GM21576 (cell line): ENCODE measurements at regions not wholly inside any gene's neighbourhood (a gene's known extent, or its start where the extent isn't known, plus 50 kb on each side); places are given as distances from the start of the nearest gene placed in this dataset.
"Not testable (repeated sequence)": the region's sequence is repeated elsewhere in the genome, so short reads cannot be mapped to it uniquely, and the experiment has no call there.

ENCODE experiments used
- ATAC-seq: cut with Tn5 transposase; IDR thresholded peaks from one replicate; pipeline ENCODE4 v1.9.1; 2021; ENCODE audit warnings: mild to moderate bottlenecking, moderate library complexity; ENCODE audit not compliant: unreplicated experiment

- no peak for ATAC-seq
Observed at GRCh38 chr7:110187877-110188554, 902.9 kb upstream of the LRRN3 start.

- ATAC-seq: no peak
Observed at GRCh38 chr7:110204527-110204926, 886.4 kb upstream of the LRRN3 start.

- ATAC-seq: no peak
Observed at GRCh38 chr7:110205899-110206298, 885.0 kb upstream of the LRRN3 start.

GRCh38 chr7:110209884-110210283, 881.0 kb upstream of the LRRN3 start:
- ATAC-seq: no peak

- no peak for ATAC-seq
Observed at GRCh38 chr7:110210941-110211608, 879.9 kb upstream of the LRRN3 start.

- no peak for ATAC-seq
Observed at GRCh38 chr7:110224643-110225042, 866.3 kb upstream of the LRRN3 start.

- ATAC-seq: no peak
Observed at GRCh38 chr7:110246118-110246517, 844.8 kb upstream of the LRRN3 start.

GRCh38 chr7:110253093-110253492, 837.8 kb upstream of the LRRN3 start:
- ATAC-seq: no peak

GRCh38 chr7:110257673-110258072, 833.3 kb upstream of the LRRN3 start:
- no peak for ATAC-seq

- ATAC-seq: no peak
Observed at GRCh38 chr7:110262251-110262650, 828.7 kb upstream of the LRRN3 start.

- ATAC-seq: no peak
Observed at GRCh38 chr7:110264288-110264687, 826.6 kb upstream of the LRRN3 start.

GRCh38 chr7:110281362-110281761, 809.6 kb upstream of the LRRN3 start:
- ATAC-seq: no peak

- no peak for ATAC-seq
Observed at GRCh38 chr7:110283056-110283455, 807.9 kb upstream of the LRRN3 start.

GRCh38 chr7:110291430-110291829, 799.5 kb upstream of the LRRN3 start:
- ATAC-seq: no peak

GRCh38 chr7:110296321-110296720, 794.6 kb upstream of the LRRN3 start:
- no peak for ATAC-seq

- no peak for ATAC-seq
Observed at GRCh38 chr7:110307776-110308175, 783.2 kb upstream of the LRRN3 start.

GRCh38 chr7:110308791-110309190, 782.1 kb upstream of the LRRN3 start:
- no peak for ATAC-seq

- no peak for ATAC-seq
Observed at GRCh38 chr7:110309941-110310340, 781.0 kb upstream of the LRRN3 start.

- no peak for ATAC-seq
Observed at GRCh38 chr7:110311556-110311955, 779.4 kb upstream of the LRRN3 start.

GRCh38 chr7:110317541-110318265, 773.2 kb upstream of the LRRN3 start:
- ATAC-seq: no peak

- not testable (repeated sequence) for ATAC-seq
Observed at GRCh38 chr7:110320285-110320684, 770.6 kb upstream of the LRRN3 start.

GRCh38 chr7:110322796-110323195, 768.1 kb upstream of the LRRN3 start:
- ATAC-seq: no peak
